GM12878 (cell line): ENCODE measurements at regions not wholly inside any gene's neighbourhood (a gene's known extent, or its start where the extent isn't known, plus 50 kb on each side); places are given as distances from the start of the nearest gene placed in this dataset.
A peak's percentile ranks its signal among the peaks of the same experiment; 100 is the strongest.

Source experiments
- ATAC-seq: fragments of 200-7000 bp; cut with Tn5 transposase; 3 replicates; pipeline ENCODE4 v1.9.1; 2020; ENCODE audit warnings: mild to moderate bottlenecking, moderate library complexity
- BruUV-seq: library from RNA; stranded (reverse); fragments of 400-500 nt; replicated peaks from 2 replicates; lab custom pipeline; 2021; lab: Mats Ljungman, UMichigan
- CTCF ChIA-PET: fragments of 300-600 bp; sonication (Branson Sonifier 250); formaldehyde crosslinking; extraction: SDS; loops from one replicate; lab custom pipeline; 2021; ENCODE audit warnings: inconsistent platforms; lab: Yijun Ruan, JAX
- POLR2A ChIA-PET: fragments of 350-600 bp; formaldehyde crosslinking; extraction: SDS; loops from one replicate; lab custom pipeline; 2021; ENCODE audit warnings: inconsistent platforms; lab: Charles Lee
- RAD21 ChIA-PET: fragments of 300-600 bp; sonication (Branson Sonifier 250); formaldehyde crosslinking; loops from one replicate; lab custom pipeline; 2023; ENCODE audit warnings: antibody characterized with exemption; ENCODE audit not compliant: unreplicated experiment; lab: Charles Lee
- SMC1A ChIA-PET: fragments of 300-600 bp; sonication (Branson Sonifier 250); formaldehyde crosslinking; loops from one replicate; lab custom pipeline; 2023; ENCODE audit not compliant: unreplicated experiment, uncharacterized antibody; lab: Charles Lee
- DNase-seq: peaks from one replicate; pipeline ENCODE4 v3.0.0-alpha.2; 2011; ENCODE audit warnings: low read depth, low spot score
- FAIRE-seq: peaks from 3 replicates; lab custom pipeline; 2011; peaks lifted over from hg19 to GRCh38; lab: Jason Lieb, UNC
- H2AFZ ChIP-seq: 2 replicates; pipeline ENCODE4 v1.6.0; 2011; ENCODE audit warnings: low read depth, low read length, control low read depth; ENCODE audit not compliant: control insufficient read depth
- H3K27ac ChIP-seq: 2 replicates; pipeline ENCODE4 v1.5.1; 2011; ENCODE audit warnings: control low read depth; ENCODE audit not compliant: control insufficient read depth, insufficient read depth
- H3K27me3 ChIP-seq, 2 experiments: replicated peaks in 1 of 2; 2 replicates each; pipeline versions ENCODE4 v1.6.0 to v1.6.1; 2011; ENCODE audit warnings: low read length in 1 of 2; ENCODE audit not compliant: control insufficient read depth in 2 of 2, insufficient read depth in 2 of 2
- H3K36me3 ChIP-seq, 2 experiments: 2 replicates each; pipeline ENCODE4 v1.5.1; 2011; ENCODE audit warnings: low read length in 1 of 2; ENCODE audit not compliant: control insufficient read depth in 2 of 2, insufficient read depth in 2 of 2
- H3K4me1 ChIP-seq: 2 replicates; pipeline ENCODE4 v1.6.1; 2011; ENCODE audit warnings: mild to moderate bottlenecking, low read length, moderate library complexity, mixed read lengths; ENCODE audit not compliant: control insufficient read depth, insufficient read depth
- H3K4me2 ChIP-seq: 2 replicates; pipeline ENCODE4 v1.6.0; 2011; ENCODE audit warnings: control low read depth; ENCODE audit not compliant: control insufficient read depth, insufficient read depth
- H3K4me3 ChIP-seq: fragments of 200-600 bp; sonication (generic); 2 replicates; pipeline ENCODE4 v1.5.1; 2016
- H3K79me2 ChIP-seq: 2 replicates; pipeline ENCODE4 v1.6.0; 2011; ENCODE audit warnings: low read length; ENCODE audit not compliant: control insufficient read depth, insufficient read depth
- H3K9ac ChIP-seq: 2 replicates; pipeline ENCODE4 v1.8.0; 2011; ENCODE audit warnings: low read length, control low read depth, mixed read lengths; ENCODE audit not compliant: control insufficient read depth, insufficient read depth
- H3K9me3 ChIP-seq: replicated peaks from 3 replicates; pipeline ENCODE4 v1.5.1; 2011; ENCODE audit warnings: mild to moderate bottlenecking, low read length; ENCODE audit not compliant: control insufficient read depth, insufficient read depth
- H4K20me1 ChIP-seq: 2 replicates; pipeline ENCODE4 v1.6.0; 2011; ENCODE audit not compliant: control insufficient read depth, insufficient read depth
- CREM ChIP-seq: IDR thresholded peaks from 2 replicates; pipeline ENCODE4 v1.6.1; 2014; ENCODE audit warnings: antibody characterized with exemption, low read depth
- PAX5 ChIP-seq: IDR thresholded peaks from 2 replicates; pipeline ENCODE4 v1.6.1; 2011; ENCODE audit warnings: low read depth, low read length, borderline replicate concordance
- RFX5 ChIP-seq: IDR thresholded peaks from 2 replicates; pipeline ENCODE4 v1.6.1; 2011; ENCODE audit warnings: low read depth, low read length, improper control_type of control experiment
- RUNX3 ChIP-seq: IDR thresholded peaks from 2 replicates; pipeline ENCODE4 v1.6.1; 2012; ENCODE audit warnings: low read length, inconsistent platforms
- TBL1XR1 ChIP-seq: IDR thresholded peaks from 2 replicates; pipeline ENCODE4 v1.6.1; 2012; ENCODE audit warnings: low read depth, low read length, improper control_type of control experiment
- YY1 ChIP-seq: IDR thresholded peaks from 2 replicates; pipeline ENCODE4 v1.6.1; 2011; ENCODE audit warnings: low read depth, mild to moderate bottlenecking, low read length
- ZBED1 ChIP-seq: IDR thresholded peaks from 2 replicates; pipeline ENCODE4 v1.6.1; 2016; ENCODE audit warnings: borderline replicate concordance
- ZNF24 ChIP-seq: fragments of 450-650 bp; IDR thresholded peaks from 2 replicates; pipeline ENCODE4 v1.6.1; 2017; ENCODE audit warnings: antibody characterized with exemption, mild to moderate bottlenecking
- ZZZ3 ChIP-seq: IDR thresholded peaks from 2 replicates; pipeline ENCODE4 v1.6.1; 2011; ENCODE audit warnings: low read depth; ENCODE audit not compliant: control insufficient read depth, insufficient read length
- WGBS: methylation state at CpG from one replicate; pipeline ENCODE4 v1.1.6; 2016; ENCODE audit warnings: low lambda C conversion rate; ENCODE audit not compliant: insufficient replicate concordance, insufficient coverage; ENCODE audit errors: missing lambda C conversion rate; 5-methylcytosine and 5-hydroxymethylcytosine counted together
- in situ Hi-C: fragments of 300-500 bp; cut with MboI; formaldehyde crosslinking; loops from 9 replicates; pipeline ENCODE4 v1.14.3; 2018; ENCODE audit warnings: mixed read lengths
- intact Hi-C: fragments of 100-400 bp; cut with micrococcal nuclease; formaldehyde crosslinking; loops from one replicate; pipeline ENCODE4 v1.14.2; 2022; ENCODE audit not compliant: unreplicated experiment

DNA sequence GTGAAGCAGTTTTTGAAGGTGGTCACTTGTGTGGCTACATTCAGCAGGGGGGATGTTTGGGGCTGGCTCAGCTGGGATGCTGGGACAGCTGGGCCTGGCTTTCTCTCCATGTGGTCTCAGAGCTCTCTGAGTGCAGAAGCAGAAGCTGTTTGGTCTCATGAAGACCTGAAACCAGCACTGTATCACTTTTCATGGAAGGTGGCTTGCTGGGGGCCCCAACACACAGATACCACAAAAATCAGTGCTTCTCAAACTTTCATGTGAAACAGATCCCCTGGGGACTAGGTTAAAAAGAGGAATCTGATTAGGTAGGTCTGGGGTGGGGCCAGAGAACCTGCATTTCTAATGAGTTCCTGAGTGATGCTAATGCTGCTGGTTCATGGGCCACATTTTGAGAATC, 347.3 kb downstream of the DHX35 start:
- CTCF ChIA-PET = no interaction called here
- no peak for TF ChIP-seq CREM
- TF ChIP-seq RUNX3 = peak; percentile 30; the same call in 1 of the 2 replicates
- TF ChIP-seq ZZZ3 = no peak
- TF ChIP-seq ZNF24 = no peak
- no peaks in the 10 kb centered on the region for H4K20me1 ChIP-seq
- peaks cover 0 to 2% of the 10 kb centered on the region in 2 experiments; a peak in 1 of 4 replicates for H3K27me3 ChIP-seq
- RAD21 ChIA-PET = no interaction called here
- no peak overlapping the region for H3K9ac ChIP-seq
- POLR2A ChIA-PET = no interaction called here
- no peak overlapping the region for H3K4me3 ChIP-seq
- FAIRE-seq (no peak), DNase-seq (no peak), ATAC-seq (no peak)
- intact Hi-C loops (no loop called here), in situ Hi-C loops (loop anchor here (5.0 kb wide), 1 partner anchor 48 kb away; no protein-coding TSS in a partner anchor)
- no peaks in the 10 kb centered on the region for H3K79me2 ChIP-seq
- H2AFZ ChIP-seq = no peak overlapping the region
- peaks cover 2% of the 10 kb centered on the region; the same call in 1 of the 2 replicates for H3K4me1 ChIP-seq
- H3K4me2 ChIP-seq = no peak overlapping the region
- no peaks in the 10 kb centered on the region; the same call in 2 of the 3 replicates for H3K9me3 ChIP-seq
- H3K36me3 ChIP-seq = no peaks in the 10 kb centered on the region
- BruUV-seq = no TSS peak
- SMC1A ChIA-PET = no interaction called here
- H3K27ac ChIP-seq = no peak overlapping the region

GRCh38 chr20:39302312-39302711, 340.2 kb downstream of the DHX35 start:
- ChIA-PET RAD21 (interaction anchor here (1.1 to 1.3 kb wide), 2 partner anchors 36 to 96 kb away, joined by 3 to 4 read pairs; no protein-coding TSS in a partner anchor), POLR2A (no interaction called here), SMC1A (interaction anchor here (0.7 kb wide), 1 partner anchor 266 kb away, joined by 3 read pairs; no protein-coding TSS in a partner anchor), CTCF (interaction anchor here (1.2 to 1.4 kb wide), 2 partner anchors 9 to 96 kb away, joined by 3 to 4 read pairs; no protein-coding TSS in a partner anchor)
- Histone ChIP-seq H3K9ac (no peak overlapping the region), H2AFZ (no peak overlapping the region), H3K79me2 (no peaks in the 10 kb centered on the region), H3K27me3 (peaks cover 0 to 2% of the 10 kb centered on the region in 2 experiments; a peak in 1 of 4 replicates), H4K20me1 (no peaks in the 10 kb centered on the region; the same call in 1 of the 2 replicates), H3K27ac (no peak overlapping the region), H3K9me3 (no peaks in the 10 kb centered on the region), H3K4me2 (no peak overlapping the region), H3K4me1 (no peaks in the 10 kb centered on the region), H3K36me3 (no peaks in the 10 kb centered on the region), H3K4me3 (no peak overlapping the region)
- FAIRE-seq (no peak), DNase-seq (no peak), ATAC-seq (peak; percentile 42; the same call in 1 of the 3 replicates)
- intact Hi-C loops = no loop called here
- TF ChIP-seq TBL1XR1 (no peak), RFX5 (no peak), ZBED1 (no peak), YY1 (no peak), PAX5 (0 out of 2 replicates have a peak, but pooled peaks have one; percentile 35)
- in situ Hi-C loops = no loop called here
- WGBS = 1% methylated on average over 4 of the region's 4 CpGs
- no TSS peak for BruUV-seq
